ENCODE measurements at regions not wholly inside any gene's neighbourhood (a gene's known extent, or its start where the extent isn't known, plus 50 kb on each side); places are given as distances from the start of the nearest gene placed in this dataset.

DNA sequence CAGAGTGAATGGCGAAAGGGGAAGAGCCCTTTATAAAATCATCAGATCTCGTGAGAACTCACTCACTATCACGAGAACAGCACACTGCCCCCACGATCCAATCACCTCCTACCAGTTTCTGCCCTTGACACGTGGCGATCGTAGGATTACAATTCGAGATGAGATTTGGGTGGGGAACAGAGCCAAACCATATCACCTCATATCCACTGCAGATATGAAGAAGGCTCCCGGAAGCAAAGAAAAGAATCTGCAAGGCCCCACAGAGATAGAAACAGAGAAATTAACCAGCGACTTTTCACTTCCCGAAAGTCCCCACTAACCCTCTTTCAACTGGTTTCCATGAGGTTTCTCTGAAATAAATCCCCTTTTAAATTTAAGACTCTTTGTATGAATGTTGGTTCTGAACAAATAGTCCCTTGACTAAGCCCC, 86.2 kb upstream of the IRF2BP2 start:
- no peak overlapping the region for H3K9ac ChIP-seq (ENCODE audit: low read length)
- H3K4me3 ChIP-seq (ENCODE audit: low read length) = no peak overlapping the region
- no peaks in the 10 kb centered on the region for H3K9me3 ChIP-seq (ENCODE audit: control insufficient read depth, low read length)
- H3K4me1 ChIP-seq (ENCODE audit: control insufficient read depth, insufficient read depth, low read length) = peaks cover 17% of the 10 kb centered on the region
- H3K27me3 ChIP-seq (ENCODE audit: control insufficient read depth, insufficient read depth, low read length) = no peaks in the 10 kb centered on the region
- H3K36me3 ChIP-seq (ENCODE audit: control insufficient read depth, insufficient read depth, low read length) = no peaks in the 10 kb centered on the region

DNA sequence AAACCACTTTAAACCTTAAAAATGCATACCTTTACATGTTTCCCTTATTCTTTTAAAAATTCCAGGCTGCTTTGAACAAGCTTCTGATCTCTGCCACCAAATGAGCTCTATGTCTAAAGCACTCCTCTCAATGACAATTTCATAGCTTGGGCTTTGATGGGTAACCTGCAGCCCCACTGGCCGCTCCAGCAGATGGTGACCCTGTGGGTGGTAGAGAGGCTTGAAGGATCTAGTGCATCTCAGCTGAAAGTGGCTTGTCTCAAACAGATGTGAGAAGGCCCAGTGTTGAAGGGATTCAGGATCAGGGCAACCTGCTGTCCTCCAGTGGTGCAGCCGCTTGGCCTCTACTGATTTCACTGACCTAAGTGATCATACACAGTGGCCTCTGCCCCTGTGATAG, 84.7 kb upstream of the IRF2BP2 start:
- no peaks in the 10 kb centered on the region for H3K27me3 ChIP-seq (ENCODE audit: control insufficient read depth, insufficient read depth, low read length)
- no peak overlapping the region for H3K9ac ChIP-seq (ENCODE audit: low read length)
- no peaks in the 10 kb centered on the region for H3K9me3 ChIP-seq (ENCODE audit: control insufficient read depth, low read length)
- no peak overlapping the region for H3K4me3 ChIP-seq (ENCODE audit: low read length)
- no peaks in the 10 kb centered on the region for H3K36me3 ChIP-seq (ENCODE audit: control insufficient read depth, insufficient read depth, low read length)
- H3K4me1 ChIP-seq (ENCODE audit: control insufficient read depth, insufficient read depth, low read length) = peaks cover 7% of the 10 kb centered on the region

DNA sequence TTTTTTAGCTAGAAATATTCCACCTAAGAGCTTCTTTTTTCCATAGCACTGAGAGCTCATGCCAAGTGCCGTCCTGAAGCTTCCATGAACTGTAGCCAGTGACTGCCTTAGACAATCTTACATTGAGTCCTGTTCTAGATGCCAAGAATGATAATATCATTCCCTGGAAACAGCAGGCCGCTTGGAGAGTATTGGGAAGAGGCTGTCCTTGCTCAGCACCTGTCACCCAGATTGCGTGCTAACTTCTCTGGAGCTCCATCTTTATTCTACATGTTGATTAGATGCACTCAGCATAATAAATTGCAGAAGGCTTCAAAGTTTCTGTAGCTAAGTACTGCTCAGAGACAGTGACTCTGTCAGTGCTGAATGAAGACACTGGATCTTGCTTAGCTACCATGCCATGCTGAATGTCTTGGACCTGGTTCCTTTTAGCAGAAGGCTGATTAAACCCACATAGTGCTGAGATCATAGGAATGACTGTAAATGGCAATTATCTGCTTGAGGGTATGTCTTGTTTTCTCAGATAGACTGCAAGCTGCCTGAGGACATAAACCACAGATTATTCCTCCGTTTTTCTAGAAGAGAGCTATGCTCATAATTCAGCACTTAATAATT, 83.1 kb upstream of the IRF2BP2 start:
- no peak overlapping the region for H3K4me3 ChIP-seq (ENCODE audit: low read length)
- no peak overlapping the region for H3K9ac ChIP-seq (ENCODE audit: low read length)
- H3K9me3 ChIP-seq (ENCODE audit: control insufficient read depth, low read length) = no peaks in the 10 kb centered on the region
- H3K36me3 ChIP-seq (ENCODE audit: control insufficient read depth, insufficient read depth, low read length) = no peaks in the 10 kb centered on the region
- H3K4me1 ChIP-seq (ENCODE audit: control insufficient read depth, insufficient read depth, low read length) = no peaks in the 10 kb centered on the region
- no peaks in the 10 kb centered on the region for H3K27me3 ChIP-seq (ENCODE audit: control insufficient read depth, insufficient read depth, low read length)

DNA sequence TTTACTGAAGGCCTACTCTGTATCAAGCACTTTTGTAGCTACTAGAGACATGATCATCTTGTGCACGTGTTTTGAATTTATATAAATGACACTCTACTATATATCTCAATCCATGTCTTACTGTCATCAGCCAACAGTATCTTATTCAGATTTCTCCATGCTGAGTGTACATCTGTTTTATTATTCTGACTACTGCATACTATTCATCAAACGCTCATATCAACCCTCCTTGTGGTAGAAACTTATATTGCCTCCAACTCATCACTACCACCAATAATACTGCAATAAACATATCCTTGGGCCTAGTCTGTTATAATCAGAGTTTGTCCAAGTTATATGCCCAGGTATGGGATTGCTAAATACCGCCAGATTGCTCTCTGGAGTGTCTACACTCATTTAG, 81.6 kb upstream of the IRF2BP2 start:
- no peaks in the 10 kb centered on the region for H3K4me1 ChIP-seq (ENCODE audit: control insufficient read depth, insufficient read depth, low read length)
- no peaks in the 10 kb centered on the region for H3K36me3 ChIP-seq (ENCODE audit: control insufficient read depth, insufficient read depth, low read length)
- no peak overlapping the region for H3K9ac ChIP-seq (ENCODE audit: low read length)
- H3K9me3 ChIP-seq (ENCODE audit: control insufficient read depth, low read length) = no peaks in the 10 kb centered on the region
- no peaks in the 10 kb centered on the region for H3K27me3 ChIP-seq (ENCODE audit: control insufficient read depth, insufficient read depth, low read length)
- H3K4me3 ChIP-seq (ENCODE audit: low read length) = no peak overlapping the region

DNA sequence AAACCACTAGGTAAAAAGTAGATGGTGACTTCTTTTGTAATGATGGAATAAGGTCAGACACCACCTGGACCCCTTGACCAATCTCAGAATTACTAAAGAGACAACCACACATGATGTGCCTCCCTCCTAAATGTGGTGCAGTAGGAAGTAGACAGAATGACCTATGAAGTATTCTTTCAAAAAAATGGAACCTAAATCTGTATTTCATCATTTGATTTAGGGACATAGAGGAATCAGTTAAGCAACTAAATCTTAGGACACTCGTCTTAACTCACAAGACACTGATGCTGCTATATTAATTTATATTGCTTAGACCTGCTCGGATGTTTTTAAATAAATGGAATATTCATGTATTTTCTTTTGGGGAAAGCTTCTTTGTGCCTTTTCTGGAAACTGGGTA, 80.9 kb upstream of the IRF2BP2 start:
- Histone ChIP-seq H3K9me3 (ENCODE audit: control insufficient read depth, low read length) (no peaks in the 10 kb centered on the region), H3K27me3 (ENCODE audit: control insufficient read depth, insufficient read depth, low read length) (no peaks in the 10 kb centered on the region), H3K4me3 (ENCODE audit: low read length) (no peak overlapping the region), H3K4me1 (ENCODE audit: control insufficient read depth, insufficient read depth, low read length) (no peaks in the 10 kb centered on the region), H3K36me3 (ENCODE audit: control insufficient read depth, insufficient read depth, low read length) (no peaks in the 10 kb centered on the region), H3K9ac (ENCODE audit: low read length) (no peak overlapping the region)

DNA sequence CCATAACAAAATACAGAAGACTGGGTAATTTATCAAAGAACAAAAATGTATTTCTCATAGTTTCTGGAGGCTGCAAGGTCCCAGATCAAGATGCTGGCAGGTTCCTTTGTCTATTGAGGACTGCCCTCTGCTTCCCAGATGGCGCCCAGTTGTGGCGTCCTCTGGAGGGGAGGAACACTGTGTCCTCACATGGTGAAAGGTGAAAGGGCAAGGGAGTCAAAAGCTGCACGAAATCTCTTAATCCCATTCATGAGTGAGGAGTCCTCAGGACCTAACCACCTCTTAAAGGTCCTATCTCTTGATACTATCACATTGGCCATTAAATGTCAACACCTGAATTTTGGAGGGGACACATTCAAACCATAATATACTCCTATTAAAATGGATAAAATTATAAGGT, 79.3 kb upstream of the IRF2BP2 start:
- no peak overlapping the region for H3K4me3 ChIP-seq (ENCODE audit: low read length)
- H3K4me1 ChIP-seq (ENCODE audit: control insufficient read depth, insufficient read depth, low read length) = peaks cover 3% of the 10 kb centered on the region
- no peaks in the 10 kb centered on the region for H3K9me3 ChIP-seq (ENCODE audit: control insufficient read depth, low read length)
- no peaks in the 10 kb centered on the region for H3K36me3 ChIP-seq (ENCODE audit: control insufficient read depth, insufficient read depth, low read length)
- H3K9ac ChIP-seq (ENCODE audit: low read length) = no peak overlapping the region
- H3K27me3 ChIP-seq (ENCODE audit: control insufficient read depth, insufficient read depth, low read length) = no peaks in the 10 kb centered on the region

DNA sequence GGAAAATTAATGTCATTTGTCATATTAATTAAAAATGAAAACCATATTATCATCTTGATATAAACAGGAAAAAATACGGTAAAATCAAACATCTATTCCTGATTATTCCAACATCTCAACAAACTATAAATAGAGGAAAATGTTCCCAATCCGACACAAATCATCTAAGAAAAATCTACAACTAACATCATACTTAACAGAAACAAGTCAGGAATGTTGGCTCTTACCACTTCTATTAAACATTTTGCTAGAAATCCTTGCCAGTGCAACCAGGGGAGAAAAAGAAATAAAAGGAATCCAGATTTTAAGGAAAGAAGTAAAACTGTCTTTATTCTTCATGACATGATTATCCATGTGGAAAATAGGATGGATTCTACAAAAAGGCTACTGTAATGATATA, 77.0 kb upstream of the IRF2BP2 start:
- Histone ChIP-seq H3K4me1 (ENCODE audit: control insufficient read depth, insufficient read depth, low read length) (peaks cover 6% of the 10 kb centered on the region), H3K27me3 (ENCODE audit: control insufficient read depth, insufficient read depth, low read length) (no peaks in the 10 kb centered on the region), H3K9ac (ENCODE audit: low read length) (no peak overlapping the region), H3K36me3 (ENCODE audit: control insufficient read depth, insufficient read depth, low read length) (no peaks in the 10 kb centered on the region), H3K4me3 (ENCODE audit: low read length) (no peak overlapping the region), H3K9me3 (ENCODE audit: control insufficient read depth, low read length) (no peaks in the 10 kb centered on the region)

DNA sequence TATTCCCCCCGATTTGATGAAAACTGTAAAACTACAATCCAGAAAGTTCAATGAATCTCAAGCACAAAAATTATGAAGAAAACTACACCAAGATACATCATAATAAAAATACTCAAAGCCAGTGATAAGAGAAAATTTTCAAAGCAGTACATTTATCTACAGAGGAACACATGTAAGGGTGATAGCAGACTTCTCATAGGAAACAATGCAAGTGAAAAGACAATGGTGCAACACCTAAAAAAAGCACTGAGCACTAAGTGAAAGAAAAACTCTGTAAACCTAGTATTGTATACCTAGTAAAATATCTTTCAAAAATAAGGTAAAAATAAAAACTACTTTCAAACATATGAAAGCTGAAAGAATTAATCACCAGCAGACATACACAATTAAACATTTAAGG, 76.1 kb upstream of the IRF2BP2 start:
- Histone ChIP-seq H3K4me1 (ENCODE audit: control insufficient read depth, insufficient read depth, low read length) (peaks cover 6% of the 10 kb centered on the region), H3K4me3 (ENCODE audit: low read length) (no peak overlapping the region), H3K27me3 (ENCODE audit: control insufficient read depth, insufficient read depth, low read length) (no peaks in the 10 kb centered on the region), H3K9me3 (ENCODE audit: control insufficient read depth, low read length) (no peaks in the 10 kb centered on the region), H3K36me3 (ENCODE audit: control insufficient read depth, insufficient read depth, low read length) (no peaks in the 10 kb centered on the region), H3K9ac (ENCODE audit: low read length) (no peak overlapping the region)

DNA sequence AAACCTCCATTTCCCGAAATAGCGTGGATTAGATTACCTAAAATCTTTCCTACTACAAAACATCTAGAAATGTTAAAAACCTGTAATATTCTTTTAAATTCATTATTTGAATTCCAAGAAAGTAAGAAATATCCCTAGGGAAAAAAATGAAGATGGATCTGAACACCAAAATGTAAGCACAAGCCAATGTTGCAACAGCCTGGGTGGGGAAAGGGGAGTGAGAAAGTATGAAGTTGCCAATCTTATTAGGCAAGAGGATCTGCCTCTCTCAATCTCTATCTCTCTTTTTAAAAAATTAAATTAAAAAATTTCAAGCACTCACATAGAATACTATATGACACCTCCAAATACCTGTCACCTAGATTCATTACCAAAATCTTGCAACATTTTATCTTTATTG, 74.9 kb upstream of the IRF2BP2 start:
- Histone ChIP-seq H3K4me1 (ENCODE audit: control insufficient read depth, insufficient read depth, low read length) (peaks cover 6% of the 10 kb centered on the region), H3K4me3 (ENCODE audit: low read length) (no peak overlapping the region), H3K9me3 (ENCODE audit: control insufficient read depth, low read length) (no peaks in the 10 kb centered on the region), H3K9ac (ENCODE audit: low read length) (no peak overlapping the region), H3K36me3 (ENCODE audit: control insufficient read depth, insufficient read depth, low read length) (no peaks in the 10 kb centered on the region), H3K27me3 (ENCODE audit: control insufficient read depth, insufficient read depth, low read length) (no peaks in the 10 kb centered on the region)

DNA sequence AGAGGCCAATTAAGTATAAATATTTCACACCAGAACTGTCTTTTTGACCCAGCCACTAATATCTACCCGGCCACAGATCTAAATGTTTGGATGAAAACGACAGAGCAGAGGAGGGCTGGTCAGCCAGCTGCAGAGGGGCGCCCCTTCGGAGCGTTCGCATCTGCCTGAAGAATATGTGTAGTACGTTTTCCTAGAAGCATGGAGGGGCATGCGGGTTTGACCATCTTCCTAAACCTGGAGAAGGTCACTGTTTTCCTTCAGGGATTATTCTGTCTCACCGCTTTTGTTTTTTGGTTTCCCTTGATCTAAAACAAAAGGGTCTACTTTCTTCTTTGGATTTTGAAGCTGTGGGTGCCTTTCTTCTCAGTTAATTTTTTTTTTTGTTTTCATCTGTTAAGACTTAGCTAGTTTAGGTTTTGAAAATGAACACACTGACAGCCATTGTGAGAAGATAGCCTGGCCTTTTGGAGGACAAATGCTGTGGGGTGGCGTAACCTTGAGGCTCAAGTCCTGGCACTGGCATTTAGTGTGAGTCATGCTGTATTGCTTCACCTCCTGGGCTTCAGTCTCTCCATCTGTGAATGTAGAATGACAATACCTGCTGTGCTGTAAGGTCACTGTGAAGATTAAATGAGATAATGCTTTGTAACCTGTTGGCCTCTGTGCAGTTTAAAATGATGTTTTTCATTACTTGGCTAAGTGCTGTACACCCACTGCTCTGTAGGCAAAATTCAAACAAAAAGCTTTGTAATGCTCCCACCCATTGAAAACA, 74.1 kb upstream of the IRF2BP2 start:
- H3K9ac ChIP-seq (ENCODE audit: low read length) = no peak overlapping the region
- no peaks in the 10 kb centered on the region for H3K36me3 ChIP-seq (ENCODE audit: control insufficient read depth, insufficient read depth, low read length)

DNA sequence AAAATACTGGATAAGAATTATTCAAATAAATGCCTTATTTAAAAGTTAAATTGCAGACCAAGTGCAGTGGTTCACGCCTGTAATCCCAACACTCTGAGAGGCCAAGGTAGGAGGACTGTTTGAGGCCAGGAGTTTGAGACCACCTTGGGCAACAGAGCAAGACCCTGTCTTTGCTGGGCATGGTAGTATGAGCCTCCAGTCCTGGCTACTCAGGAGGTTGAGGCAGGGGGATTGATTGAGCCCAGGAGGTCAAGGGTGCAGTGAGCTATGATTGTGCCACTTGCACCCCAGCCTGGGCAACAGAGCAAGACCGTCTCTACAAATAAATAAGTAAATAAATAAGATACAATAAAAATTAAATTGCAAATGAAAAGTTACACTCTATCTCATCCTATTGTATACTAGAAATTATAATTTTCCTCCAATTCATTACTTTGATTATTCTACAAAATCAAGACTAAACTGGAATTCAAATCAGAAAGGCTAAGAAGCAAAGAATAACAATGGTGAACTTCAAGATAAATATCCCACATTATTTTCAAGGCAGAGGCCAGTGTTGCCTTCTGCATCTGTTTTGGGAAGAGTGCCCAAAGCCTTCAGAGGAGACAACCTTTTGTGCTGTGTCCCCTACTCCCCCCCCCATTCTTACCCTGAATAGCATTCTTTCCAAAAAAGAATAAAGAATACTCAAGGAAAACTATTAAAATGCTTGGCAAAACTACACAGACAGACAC, 73.3 kb upstream of the IRF2BP2 start:
- no peak overlapping the region for H3K9ac ChIP-seq (ENCODE audit: low read length)
- no peaks in the 10 kb centered on the region for H3K9me3 ChIP-seq (ENCODE audit: control insufficient read depth, low read length)
- H3K4me1 ChIP-seq (ENCODE audit: control insufficient read depth, insufficient read depth, low read length) = peaks cover 6% of the 10 kb centered on the region
- no peaks in the 10 kb centered on the region for H3K27me3 ChIP-seq (ENCODE audit: control insufficient read depth, insufficient read depth, low read length)
- no peak overlapping the region for H3K4me3 ChIP-seq (ENCODE audit: low read length)
- H3K36me3 ChIP-seq (ENCODE audit: control insufficient read depth, insufficient read depth, low read length) = no peaks in the 10 kb centered on the region

More for the DNA sequence above, 74.1 kb upstream of the IRF2BP2 start:
- peaks cover 6% of the 10 kb centered on the region for H3K4me1 ChIP-seq (ENCODE audit: control insufficient read depth, insufficient read depth, low read length)
- H3K4me3 ChIP-seq (ENCODE audit: low read length) = no peak overlapping the region
- H3K27me3 ChIP-seq (ENCODE audit: control insufficient read depth, insufficient read depth, low read length) = no peaks in the 10 kb centered on the region
- no peaks in the 10 kb centered on the region for H3K9me3 ChIP-seq (ENCODE audit: control insufficient read depth, low read length)

DNA sequence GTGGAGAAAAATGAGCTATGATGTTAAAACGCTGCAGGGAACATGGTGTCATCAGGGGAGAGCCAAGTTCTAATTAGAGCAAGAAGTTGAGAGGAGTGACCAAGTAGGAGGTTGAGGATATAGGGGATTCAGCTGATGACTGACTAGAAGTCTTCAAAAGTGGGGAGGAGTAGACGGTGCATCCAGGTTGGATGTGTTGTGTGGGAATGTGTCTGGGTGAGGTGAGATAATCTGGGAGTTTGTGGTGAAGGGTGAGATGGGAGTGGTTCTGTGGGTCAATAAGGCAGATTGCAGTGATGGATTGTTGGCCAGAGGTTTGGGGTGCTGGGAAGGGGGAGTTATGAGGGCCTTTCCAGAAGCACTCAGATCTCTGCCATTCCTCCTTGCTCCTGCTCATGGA, 72.0 kb upstream of the IRF2BP2 start:
- no peaks in the 10 kb centered on the region for H3K36me3 ChIP-seq (ENCODE audit: control insufficient read depth, insufficient read depth, low read length)
- H3K9me3 ChIP-seq (ENCODE audit: control insufficient read depth, low read length) = no peaks in the 10 kb centered on the region
- H3K27me3 ChIP-seq (ENCODE audit: control insufficient read depth, insufficient read depth, low read length) = no peaks in the 10 kb centered on the region
- peaks cover 6% of the 10 kb centered on the region for H3K4me1 ChIP-seq (ENCODE audit: control insufficient read depth, insufficient read depth, low read length)
- no peak overlapping the region for H3K4me3 ChIP-seq (ENCODE audit: low read length)
- H3K9ac ChIP-seq (ENCODE audit: low read length) = no peak overlapping the region
